ENCODE measurements at regions not wholly inside any gene's neighbourhood (a gene's known extent, or its start where the extent isn't known, plus 50 kb on each side); places are given as distances from the start of the nearest gene placed in this dataset.

- no peaks in the 10 kb centered on the region for H3K9me3 ChIP-seq (ENCODE audit: low read length)
- H3K27ac ChIP-seq (ENCODE audit: low read depth, low read length, poor library complexity, severe bottlenecking), result no peak overlapping the region
- no peaks in the 10 kb centered on the region for H4K20me1 ChIP-seq (ENCODE audit: insufficient read depth, low read length)
- H3K4me1 ChIP-seq (ENCODE audit: insufficient read depth, low read length, severe bottlenecking), result no peaks in the 10 kb centered on the region
- no peaks in the 10 kb centered on the region for H3K36me3 ChIP-seq (ENCODE audit: insufficient read depth, low read length)
- H3K9ac ChIP-seq (ENCODE audit: low read length), result no peak overlapping the region
- no peak overlapping the region for H3K4me2 ChIP-seq (ENCODE audit: low read length)
- TF ChIP-seq EZH2 (IDR thresholded peaks at IDR 0.05; ENCODE audit: borderline replicate concordance, low read length), result no peak
- no peak for TF ChIP-seq CTCF (IDR thresholded peaks at IDR 0.05; ENCODE audit: low read length)
- no peaks in the 10 kb centered on the region for H3K9me2 ChIP-seq (ENCODE audit: low read depth, low read length)
- H3K79me2 ChIP-seq (ENCODE audit: insufficient read depth, low read length), result no peaks in the 10 kb centered on the region
- no peaks in the 10 kb centered on the region for H3K27me3 ChIP-seq (ENCODE audit: insufficient read depth, low read length)
- no peak overlapping the region for H3K4me3 ChIP-seq (ENCODE audit: low read depth, low read length, poor library complexity, severe bottlenecking)
- H2AFZ ChIP-seq (ENCODE audit: low read length), result no peak overlapping the region
- no peaks in the 10 kb centered on the region for H3F3A ChIP-seq (ENCODE audit: insufficient read depth, low read length)
Measured at GRCh38 chr3:23067116-23067515, 136.0 kb upstream of the UBE2E2 start.

- Histone ChIP-seq H3F3A (ENCODE audit: insufficient read depth, low read length) (no peaks in the 10 kb centered on the region), H3K9ac (ENCODE audit: low read length) (no peak overlapping the region), H3K36me3 (ENCODE audit: insufficient read depth, low read length) (no peaks in the 10 kb centered on the region), H3K79me2 (ENCODE audit: insufficient read depth, low read length) (no peaks in the 10 kb centered on the region), H4K20me1 (ENCODE audit: insufficient read depth, low read length) (no peaks in the 10 kb centered on the region), H3K4me1 (ENCODE audit: insufficient read depth, low read length, severe bottlenecking) (no peaks in the 10 kb centered on the region), H3K9me2 (ENCODE audit: low read depth, low read length) (no peaks in the 10 kb centered on the region), H2AFZ (ENCODE audit: low read length) (no peak overlapping the region), H3K27me3 (ENCODE audit: insufficient read depth, low read length) (no peaks in the 10 kb centered on the region), H3K4me3 (ENCODE audit: low read depth, low read length, poor library complexity, severe bottlenecking) (no peak overlapping the region), H3K4me2 (ENCODE audit: low read length) (no peak overlapping the region), H3K9me3 (ENCODE audit: low read length) (no peaks in the 10 kb centered on the region), H3K27ac (ENCODE audit: low read depth, low read length, poor library complexity, severe bottlenecking) (no peak overlapping the region)
- no peak for TF ChIP-seq CTCF (IDR thresholded peaks at IDR 0.05; ENCODE audit: low read length)
- TF ChIP-seq EZH2 (IDR thresholded peaks at IDR 0.05; ENCODE audit: borderline replicate concordance, low read length), result no peak
Measured at GRCh38 chr3:23068016-23068728, 135.0 kb upstream of the UBE2E2 start.

GRCh38 chr3:23071296-23071695 lies 131.8 kb upstream of the UBE2E2 start:
- Histone ChIP-seq H3K9me2 (ENCODE audit: low read depth, low read length) (no peaks in the 10 kb centered on the region), H3F3A (ENCODE audit: insufficient read depth, low read length) (no peaks in the 10 kb centered on the region), H3K79me2 (ENCODE audit: insufficient read depth, low read length) (no peaks in the 10 kb centered on the region), H3K4me2 (ENCODE audit: low read length) (no peak overlapping the region), H2AFZ (ENCODE audit: low read length) (no peak overlapping the region), H3K36me3 (ENCODE audit: insufficient read depth, low read length) (no peaks in the 10 kb centered on the region), H3K4me1 (ENCODE audit: insufficient read depth, low read length, severe bottlenecking) (no peaks in the 10 kb centered on the region), H3K9me3 (ENCODE audit: low read length) (no peaks in the 10 kb centered on the region), H3K4me3 (ENCODE audit: low read depth, low read length, poor library complexity, severe bottlenecking) (no peak overlapping the region), H3K27me3 (ENCODE audit: insufficient read depth, low read length) (no peaks in the 10 kb centered on the region), H4K20me1 (ENCODE audit: insufficient read depth, low read length) (no peaks in the 10 kb centered on the region), H3K9ac (ENCODE audit: low read length) (no peak overlapping the region), H3K27ac (ENCODE audit: low read depth, low read length, poor library complexity, severe bottlenecking) (no peak overlapping the region)
- no peak for TF ChIP-seq EZH2 (IDR thresholded peaks at IDR 0.05; ENCODE audit: borderline replicate concordance, low read length)
- TF ChIP-seq CTCF (IDR thresholded peaks at IDR 0.05; ENCODE audit: low read length), result no peak
